HG03025 (cell line): ENCODE measurements at regions not wholly inside any gene's neighbourhood (a gene's known extent, or its start where the extent isn't known, plus 50 kb on each side); places are given as distances from the start of the nearest gene placed in this dataset.

Experiments used
- ATAC-seq: cut with Tn5 transposase; IDR thresholded peaks from one replicate; pipeline ENCODE4 v1.9.1; 2021; ENCODE audit warnings: mild to moderate bottlenecking, moderate library complexity; ENCODE audit not compliant: unreplicated experiment, low FRiP score

DNA sequence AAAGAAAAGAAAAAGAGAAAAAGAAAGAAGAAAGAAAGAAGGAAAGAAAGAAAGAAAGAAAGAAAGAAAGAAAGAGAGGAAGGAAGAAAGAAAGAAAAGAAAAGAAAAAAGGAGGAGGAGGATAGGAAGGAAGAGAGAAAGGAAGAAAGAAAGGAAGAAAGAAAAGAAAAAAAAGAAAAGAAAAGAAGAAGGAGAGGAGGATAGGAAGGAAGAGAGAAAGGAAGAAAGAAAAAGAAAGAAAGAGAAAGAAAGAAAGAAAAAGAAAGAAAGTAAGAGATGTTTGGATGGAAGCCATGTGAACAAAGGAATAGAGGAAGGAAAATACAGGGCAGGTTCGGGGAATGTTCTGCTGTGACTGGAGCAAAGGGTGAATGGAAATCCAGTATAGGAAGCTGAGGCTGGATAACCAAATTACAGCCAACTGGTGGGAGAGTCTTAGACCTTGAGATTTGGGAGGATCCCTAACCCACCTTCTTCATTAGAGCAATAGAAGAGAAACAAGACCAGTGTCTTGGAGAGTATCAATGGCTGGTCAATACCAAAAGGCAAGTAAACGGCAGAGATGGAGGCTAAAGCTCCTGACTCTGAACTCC, 94.9 kb downstream of the RASSF10 start:
- ATAC-seq: no peak

DNA sequence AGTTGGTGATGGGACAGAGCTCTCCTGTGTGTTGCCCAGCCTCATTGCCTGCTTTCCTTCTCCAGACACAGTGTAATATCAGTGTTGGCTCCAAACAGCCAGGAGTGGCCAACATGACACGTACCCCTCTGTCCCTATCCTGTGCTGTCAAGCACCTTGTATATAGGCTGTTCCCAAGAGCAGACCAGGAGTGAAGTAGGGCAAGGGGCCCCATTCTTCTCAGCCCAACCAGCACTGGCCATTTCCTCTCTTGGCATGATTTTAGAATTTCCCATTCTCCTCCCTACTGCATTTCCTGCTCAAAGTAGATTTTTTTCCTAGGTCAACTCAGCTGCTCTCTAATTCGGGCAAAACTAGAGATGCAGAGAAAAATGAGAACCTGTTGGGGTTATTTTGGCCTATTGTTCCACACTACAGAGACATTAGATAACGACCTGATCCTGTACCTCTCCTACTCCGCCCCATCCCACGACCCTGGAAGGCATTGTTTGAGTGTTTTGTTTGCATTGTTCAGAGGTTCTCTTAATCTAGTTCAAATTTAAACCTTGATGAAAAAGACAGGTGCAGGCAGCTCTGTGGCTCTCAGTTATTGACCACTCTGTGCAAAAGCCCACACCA, 95.6 kb downstream of the RASSF10 start:
- no peak for ATAC-seq

DNA sequence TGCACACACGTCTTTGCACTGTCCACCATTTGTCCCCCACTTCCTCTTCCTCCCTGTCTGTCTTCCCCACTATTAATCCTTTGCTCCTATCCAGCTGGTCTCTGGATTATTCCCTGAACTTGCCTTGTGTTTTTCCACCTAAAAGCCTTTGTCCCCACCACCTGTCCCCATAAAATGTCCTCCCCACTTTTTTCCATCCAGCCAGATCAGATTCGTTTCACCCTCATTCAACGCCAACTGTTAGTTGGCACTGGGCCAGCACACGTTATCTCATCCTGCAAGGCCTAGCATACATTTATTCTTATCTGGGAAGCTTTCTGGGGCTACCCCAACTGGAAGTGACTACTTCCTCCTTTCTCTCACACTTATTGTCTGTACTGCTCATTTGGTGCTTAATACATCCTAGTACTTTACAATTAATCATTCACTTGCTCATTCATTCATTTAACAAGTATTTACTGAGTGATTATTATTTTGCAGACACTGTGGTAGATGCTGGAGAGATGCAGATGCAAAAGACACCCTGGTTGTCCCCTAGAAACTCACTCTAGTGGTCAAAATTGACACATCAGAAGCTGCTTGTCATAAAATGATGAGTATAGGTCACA, 96.2 kb downstream of the RASSF10 start:
- ATAC-seq: no peak

GRCh38 chr11:13107544-13108044, 98.5 kb downstream of the RASSF10 start:
- no peak for ATAC-seq

DNA sequence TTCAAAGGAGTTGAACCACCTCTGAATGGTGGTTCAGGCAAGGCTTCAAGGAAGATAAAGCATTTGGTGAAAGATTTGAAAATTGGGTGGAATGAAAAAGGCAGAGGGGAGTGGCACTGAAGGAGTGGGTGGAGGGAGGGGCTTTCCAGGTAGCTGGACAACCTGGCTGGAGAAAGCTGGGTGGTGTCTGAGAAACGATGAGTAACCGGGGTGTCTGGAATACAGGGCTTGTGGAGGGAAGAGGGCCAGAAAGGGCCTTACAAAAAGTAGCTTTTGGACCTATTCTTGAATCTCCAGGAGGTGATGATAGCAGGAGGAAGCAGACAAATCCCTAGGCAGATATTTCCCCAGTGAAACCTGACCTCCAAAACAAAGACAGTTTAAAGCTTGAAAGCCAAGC, 99.3 kb downstream of the RASSF10 start:
- ATAC-seq: no peak

DNA sequence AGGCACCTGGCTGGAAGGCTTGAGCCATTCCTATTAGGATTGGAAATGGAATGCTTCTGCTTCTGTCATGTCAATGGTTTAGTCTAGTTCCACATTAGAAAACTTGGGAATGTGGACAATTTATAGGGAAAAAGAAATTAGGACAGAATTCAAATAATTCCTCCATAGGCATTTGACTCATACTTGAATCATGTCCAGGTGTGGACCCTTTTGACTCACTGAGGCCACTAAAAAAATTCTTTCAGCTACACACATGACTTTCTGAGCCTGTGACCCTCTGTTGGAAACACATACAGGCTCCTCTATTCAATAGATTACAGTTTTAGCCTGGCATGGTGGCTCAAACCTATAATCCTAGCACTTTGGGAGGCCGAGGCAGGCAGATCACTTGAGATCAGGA, 100.5 kb downstream of the RASSF10 start:
- ATAC-seq: no peak

- no peak for ATAC-seq
Observed at GRCh38 chr11:13110145-13110544, 101.0 kb downstream of the RASSF10 start.

- ATAC-seq: no peak
Observed at GRCh38 chr11:13110929-13111812, 102.1 kb downstream of the RASSF10 start.

DNA sequence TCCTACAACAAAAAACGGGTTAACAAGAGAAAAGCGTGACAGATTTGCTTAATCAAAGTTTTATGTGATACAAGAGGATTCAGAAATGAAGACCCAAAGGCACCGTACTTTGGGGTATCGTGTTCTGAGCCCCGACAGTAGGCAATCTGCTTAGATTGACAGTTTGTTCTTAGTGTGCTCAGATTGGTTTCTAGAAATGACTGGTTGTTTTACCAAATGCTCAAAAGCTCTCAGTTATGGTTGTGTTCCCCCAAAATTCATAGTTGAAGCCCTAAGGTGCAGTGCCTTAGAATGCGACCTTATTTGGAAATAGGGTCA, 102.7 kb downstream of the RASSF10 start:
- no peak for ATAC-seq

DNA sequence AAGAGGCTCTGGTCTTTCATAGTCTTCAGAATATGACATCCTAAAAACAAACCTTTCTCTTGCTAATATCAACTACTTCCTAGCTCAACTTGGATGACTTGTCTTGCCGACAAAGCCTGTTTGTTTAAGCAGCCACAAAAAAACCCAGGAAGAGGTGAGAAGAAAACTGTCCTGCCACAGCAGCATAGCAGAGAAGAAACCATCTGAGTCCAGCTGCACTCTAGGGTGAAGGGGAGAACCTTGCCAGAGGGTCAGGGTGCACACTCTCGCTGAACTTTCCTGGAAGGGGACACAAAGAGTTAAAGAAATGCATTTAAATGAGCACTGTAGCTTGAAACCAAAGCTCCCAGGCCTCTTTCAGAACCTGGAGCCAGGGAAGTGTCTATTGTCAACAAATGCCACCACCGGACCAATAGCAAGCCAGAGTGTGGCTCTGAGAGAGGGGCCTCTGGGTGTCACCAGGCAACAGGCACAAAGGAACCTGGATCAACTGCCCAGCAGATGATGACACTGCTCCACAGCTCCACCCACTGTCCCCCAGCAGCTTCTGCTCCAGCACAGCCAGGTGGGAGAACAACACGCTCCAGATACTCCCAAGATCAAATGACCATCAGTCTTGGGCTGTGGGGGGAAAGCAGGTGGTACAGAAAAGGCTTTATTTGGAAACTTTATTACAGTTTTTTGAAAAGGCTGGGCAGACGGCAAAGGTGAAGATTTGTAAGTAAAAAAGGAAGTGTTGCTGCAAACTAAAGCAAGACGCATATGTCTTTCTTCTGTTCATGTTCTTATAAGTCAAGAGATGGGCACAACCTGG, 105.7 kb downstream of the RASSF10 start:
- no peak for ATAC-seq

- no peak for ATAC-seq
Observed at GRCh38 chr11:13115380-13115675, 106.2 kb downstream of the RASSF10 start.

DNA sequence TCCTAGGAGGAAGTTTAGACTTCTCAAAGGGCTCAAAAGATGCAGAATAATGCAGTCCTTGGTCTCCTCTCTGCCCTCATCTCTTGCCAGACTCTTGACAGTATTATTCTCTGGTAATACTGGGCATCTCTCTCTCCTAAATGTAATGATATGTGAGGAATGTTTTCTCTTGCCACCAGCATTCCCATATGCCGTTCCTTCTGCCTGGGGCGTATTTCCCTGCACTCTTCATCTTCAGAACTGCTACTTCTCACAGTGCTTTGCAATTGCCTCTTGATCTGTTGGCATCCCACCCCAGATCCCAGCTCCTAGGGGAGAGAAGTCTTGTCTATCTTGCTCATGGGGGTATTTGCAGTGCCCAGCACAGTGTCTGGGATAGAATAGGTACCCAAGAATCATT, 107.4 kb downstream of the RASSF10 start:
- no peak for ATAC-seq

DNA sequence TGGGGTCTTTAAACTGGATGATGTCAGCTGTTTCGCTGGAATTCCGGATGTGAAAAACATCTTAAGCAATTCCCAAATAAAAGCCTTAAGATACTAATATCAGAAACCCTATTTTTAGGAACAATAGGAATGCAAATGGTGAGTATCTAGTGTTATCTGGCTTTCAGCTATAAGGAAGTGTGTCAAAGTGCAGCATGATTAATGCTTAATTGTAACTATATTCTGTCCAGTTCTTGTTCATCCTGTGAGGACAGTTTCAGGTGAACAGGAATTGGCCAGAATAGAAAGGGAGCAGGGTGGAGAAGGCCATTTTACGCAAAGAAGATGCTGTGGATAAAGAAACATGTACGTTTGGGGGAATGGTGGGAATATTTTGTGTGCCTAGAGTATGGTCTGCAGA, 108.2 kb downstream of the RASSF10 start:
- no peak for ATAC-seq

DNA sequence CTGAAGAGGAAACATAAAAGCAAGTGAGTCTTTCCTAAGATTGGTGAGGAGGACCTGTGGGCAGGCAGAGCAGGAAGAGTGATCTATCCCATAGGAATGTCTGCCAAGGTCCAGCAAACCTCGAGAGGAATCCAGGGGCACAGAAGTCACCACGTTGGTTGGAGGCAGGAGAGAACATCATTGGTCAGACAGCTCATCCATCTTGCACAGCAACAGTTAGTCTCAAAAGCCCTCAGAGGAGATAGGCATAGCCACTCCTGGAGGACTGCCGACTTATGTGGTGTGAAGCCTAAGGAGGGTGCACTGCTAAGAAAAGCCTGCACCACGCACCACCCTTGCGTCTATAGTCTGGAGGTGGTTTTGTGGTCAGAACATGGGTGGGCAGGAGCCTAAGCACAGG, 109.1 kb downstream of the RASSF10 start:
- ATAC-seq: no peak

DNA sequence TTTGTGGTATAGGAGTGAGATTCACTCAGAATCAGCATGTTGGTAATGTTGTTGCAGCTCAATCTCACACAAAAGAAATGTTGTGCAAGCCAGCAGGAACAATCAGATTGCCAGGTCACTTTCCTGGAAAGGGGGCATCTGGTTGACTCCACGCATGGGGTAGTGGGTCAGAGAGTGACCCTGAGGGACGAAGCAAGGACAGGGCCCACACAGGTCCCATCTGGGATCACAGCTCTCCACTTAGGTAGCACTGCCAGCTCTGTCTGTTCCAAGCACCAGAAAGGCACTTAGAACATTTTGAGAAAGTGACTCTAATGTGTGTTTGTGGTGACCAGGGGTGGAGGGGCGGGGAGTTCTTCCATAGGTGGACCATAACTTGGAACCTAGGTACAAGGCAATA, 109.5 kb downstream of the RASSF10 start:
- ATAC-seq: no peak

- no peak for ATAC-seq
Observed at GRCh38 chr11:13119361-13119760, 110.2 kb downstream of the RASSF10 start.

- ATAC-seq: no peak
Observed at GRCh38 chr11:13119941-13120520, 110.9 kb downstream of the RASSF10 start.

GRCh38 chr11:13120691-13121090, 111.6 kb downstream of the RASSF10 start:
- no peak for ATAC-seq

- no peak for ATAC-seq
Observed at GRCh38 chr11:13126430-13126829, 117.3 kb downstream of the RASSF10 start.

- no peak for ATAC-seq
Observed at GRCh38 chr11:13127161-13127560, 118.0 kb downstream of the RASSF10 start.
